NCI-H69 (cell line): ENCODE measurements at regions not wholly inside any gene's neighbourhood (a gene's known extent, or its start where the extent isn't known, plus 50 kb on each side); places are given as distances from the start of the nearest gene placed in this dataset.
A peak's percentile ranks its signal among the peaks of the same experiment; 100 is the strongest.

Experiments used
- DNase-seq: peaks from one replicate; lab custom pipeline; 2025; lab: John Stamatoyannopoulos, UW

DNA sequence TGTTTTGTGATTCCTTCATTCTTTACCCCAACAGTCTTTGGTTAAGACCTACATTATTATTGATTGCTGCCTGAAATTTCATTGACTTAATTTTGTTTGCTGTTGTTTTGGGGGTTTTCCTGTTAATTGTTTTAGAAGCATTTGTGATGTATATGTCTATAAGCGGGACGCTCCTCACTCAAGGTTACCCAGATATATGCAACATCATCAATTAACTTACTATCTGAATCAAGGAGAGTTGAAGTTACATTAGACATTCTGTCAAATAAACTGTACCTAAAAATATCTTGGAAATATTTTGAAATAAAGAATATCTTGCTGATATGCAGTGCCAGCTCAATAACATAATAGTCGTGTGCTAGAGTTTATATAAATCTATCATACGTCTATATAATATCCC lies 125.9 kb upstream of the CDH18 start:
- DNase-seq: no peak

DNA sequence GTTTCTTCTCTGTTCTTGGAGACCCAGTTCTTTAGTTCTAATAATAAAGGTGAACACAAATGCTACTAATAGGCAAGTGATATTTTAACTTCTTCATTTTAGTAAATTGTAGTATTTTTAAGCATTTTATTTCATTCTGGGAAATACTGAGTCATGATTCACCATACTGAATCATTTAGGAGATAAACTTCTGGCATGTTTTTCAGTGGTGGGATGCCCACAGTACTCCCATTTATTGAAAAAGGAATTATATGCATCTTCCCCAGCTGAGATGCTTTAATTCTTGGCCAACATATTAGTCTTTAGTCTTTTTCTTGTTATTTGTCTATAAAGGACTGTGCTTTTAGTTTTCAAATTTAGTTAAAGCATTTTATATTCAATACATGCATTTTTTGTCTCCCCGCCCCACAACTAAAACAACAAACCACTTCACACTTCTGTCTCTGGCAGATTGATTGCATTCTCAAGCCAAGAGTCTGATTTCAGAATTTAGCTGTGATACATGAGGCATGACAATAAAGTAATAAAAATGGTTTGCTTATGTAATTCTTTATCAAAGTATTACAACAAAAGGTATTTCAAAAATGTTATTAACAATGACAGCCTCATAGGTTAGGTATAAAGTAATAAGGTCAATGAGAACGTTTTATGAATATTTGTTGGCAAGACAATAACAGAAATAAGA lies 125.2 kb upstream of the CDH18 start:
- DNase-seq: peak; percentile 70

DNA sequence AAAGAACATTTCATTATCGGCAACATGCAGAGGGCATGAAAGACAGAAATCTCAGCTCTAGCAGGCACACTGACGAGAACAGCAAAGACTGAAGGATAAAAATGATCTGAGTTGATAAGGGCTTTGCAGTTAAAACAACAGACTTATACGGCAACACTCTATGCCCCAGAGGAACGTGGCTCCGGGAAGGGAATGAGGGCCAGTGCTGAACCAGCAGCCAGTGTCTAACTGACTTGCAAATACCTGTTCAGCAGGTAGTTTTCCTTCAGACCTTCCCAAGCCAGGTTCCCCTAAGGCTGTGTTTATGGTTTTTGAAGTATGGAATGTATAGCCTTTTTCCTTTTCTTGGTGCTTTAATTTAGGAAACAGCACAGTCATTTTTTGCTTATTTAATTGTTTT lies 121.3 kb upstream of the CDH18 start:
- DNase-seq: no peak

DNA sequence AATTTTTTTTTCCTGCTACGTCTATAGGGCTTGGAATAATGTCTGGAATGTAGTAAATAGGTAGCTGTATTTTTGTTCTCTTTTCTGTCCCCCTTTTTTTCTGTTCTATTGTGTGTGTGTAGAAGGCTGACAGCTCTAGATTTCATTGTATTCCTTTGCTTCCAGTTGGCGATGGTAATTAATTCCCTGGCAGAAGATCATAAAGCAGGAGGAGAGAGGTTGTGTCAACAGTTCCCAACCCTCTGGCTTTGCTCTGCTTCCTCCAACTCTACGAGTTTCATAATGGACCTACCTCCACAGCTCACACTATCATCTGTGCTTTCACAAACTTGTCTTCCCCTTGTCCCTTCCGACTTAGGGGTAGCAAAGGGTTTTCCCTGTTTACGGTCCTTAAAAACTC lies 117.9 kb upstream of the CDH18 start:
- DNase-seq: peak; percentile 85

DNA sequence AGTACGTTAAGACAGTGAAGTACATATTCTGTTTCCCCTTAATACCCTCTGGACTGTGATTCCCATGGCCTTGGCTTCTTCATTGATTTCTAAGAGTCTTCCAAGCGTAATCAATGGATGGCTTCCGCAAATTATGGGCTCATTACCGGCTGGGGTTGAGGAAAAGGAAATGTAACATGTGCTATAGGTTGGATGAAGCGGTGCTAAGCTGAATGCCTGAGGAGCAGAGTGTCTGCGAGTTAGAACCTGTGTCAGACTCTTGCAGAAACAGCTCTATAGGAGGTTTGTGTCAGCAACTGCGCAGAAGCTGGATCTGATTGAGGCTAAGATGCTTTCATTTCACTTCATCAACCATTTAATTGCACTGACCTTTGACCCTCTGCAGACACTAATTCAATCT lies 114.3 kb upstream of the CDH18 start:
- DNase-seq: peak; percentile 18

DNA sequence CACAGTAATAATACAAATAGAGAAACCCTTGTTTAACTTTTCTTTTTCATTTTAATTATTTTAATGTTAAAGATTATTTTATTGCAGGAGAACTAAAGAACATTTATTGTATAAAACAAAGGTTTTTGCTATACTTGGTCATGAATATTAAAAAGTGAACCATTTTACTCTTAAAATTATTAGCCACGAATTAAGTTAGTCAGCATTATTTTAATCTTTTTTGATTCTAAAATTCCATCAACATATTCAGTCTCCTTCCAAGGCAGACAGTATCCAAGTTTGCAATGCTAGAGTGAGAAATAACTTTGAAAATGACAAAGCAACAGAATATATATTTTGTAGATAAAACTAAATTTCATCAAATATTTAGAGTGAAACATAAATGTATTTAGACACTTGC lies 110.7 kb upstream of the CDH18 start:
- no peak for DNase-seq

DNA sequence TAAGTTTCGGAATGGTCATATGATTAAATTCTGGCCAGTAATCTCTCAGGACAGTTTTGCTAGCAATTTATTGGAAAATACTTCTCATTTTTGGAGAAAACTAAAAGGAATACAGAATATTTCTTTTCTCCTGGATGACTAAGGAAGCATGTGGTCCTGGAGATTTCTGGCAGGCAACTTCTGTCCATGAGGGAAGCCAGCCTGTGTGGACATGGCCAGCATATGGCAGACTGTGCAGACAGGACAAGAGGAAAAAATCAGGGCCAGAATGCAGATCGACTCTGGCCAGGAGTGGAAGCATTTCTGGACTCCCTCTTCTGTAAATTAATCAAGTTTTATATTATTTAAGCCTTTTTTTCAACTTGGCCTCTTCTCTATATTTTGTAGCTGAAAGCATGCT lies 100.4 kb upstream of the CDH18 start:
- no peak for DNase-seq

DNA sequence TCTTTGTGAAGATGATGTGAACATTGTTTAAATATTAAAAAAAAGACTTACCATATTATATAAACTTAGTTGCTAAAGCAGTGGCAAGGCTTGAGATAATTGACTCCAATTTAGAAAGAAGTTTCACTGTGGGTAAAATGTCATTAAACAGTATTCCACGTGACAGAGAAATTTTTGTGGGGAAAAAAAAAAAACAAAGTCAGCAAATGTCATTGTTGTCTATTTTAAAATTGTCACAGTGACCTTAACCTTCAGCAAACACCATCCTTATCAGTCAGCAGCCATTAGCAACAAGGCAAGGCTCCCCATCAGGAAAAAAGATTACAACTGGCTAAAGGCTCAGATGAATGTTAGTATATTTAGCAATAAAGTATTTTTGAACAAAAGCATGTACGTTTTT lies 99.3 kb upstream of the CDH18 start:
- no peak for DNase-seq

DNA sequence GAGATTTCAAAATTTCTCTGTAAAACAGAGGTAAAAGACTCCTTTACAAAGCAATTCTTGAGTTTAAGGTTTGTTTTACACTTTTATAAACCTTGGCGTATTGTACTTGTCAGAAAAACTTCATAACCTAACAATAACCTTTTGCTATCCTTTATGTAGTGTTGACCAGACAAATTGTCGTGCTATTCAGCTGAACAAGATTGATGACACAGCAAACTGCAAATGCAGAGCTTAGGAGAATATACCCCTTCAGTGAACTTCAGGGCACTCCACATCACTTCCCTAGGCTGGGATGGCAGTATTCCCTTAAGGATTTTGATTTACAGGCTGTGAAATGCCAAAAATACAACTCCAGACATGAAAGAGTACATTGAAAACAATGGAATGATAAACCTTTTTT lies 89.2 kb upstream of the CDH18 start:
- DNase-seq: no peak

DNA sequence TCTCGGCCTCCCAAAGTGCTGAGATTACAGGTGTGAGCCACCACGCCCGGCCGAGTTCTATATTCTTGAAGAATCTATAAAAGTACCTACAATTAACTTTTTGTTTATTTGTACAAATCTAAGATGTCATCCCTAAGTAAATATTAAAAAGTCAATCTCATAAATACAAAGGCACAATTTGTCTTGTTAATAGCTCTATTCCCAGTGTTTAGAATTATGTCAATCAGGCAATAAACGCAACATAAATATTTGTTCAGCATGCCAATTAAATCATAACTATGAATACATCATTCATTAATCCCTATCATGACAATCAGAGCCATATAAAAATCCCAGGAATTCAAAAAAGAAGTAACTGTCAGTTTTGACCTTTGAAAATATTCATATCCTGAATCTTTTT lies 68.9 kb upstream of the CDH18 start:
- DNase-seq: no peak

DNA sequence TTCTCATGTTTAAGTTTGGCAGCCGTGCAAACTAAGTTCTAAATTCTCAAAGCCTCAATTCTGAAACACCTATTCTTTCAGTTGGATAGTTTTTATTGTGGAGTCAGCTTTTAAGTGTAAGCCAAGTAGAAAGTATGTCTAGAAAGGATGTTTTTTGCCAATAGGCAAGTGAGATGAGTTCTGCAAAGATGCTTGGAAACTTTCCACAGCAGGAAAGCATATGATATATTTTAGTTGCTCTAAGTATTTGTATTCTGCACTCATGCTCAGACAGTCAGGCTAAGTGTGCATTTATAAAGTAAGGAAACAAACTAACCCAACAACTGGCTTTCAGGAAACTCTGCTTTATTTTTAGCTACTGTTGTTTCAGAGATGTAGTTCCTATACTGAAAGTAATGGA lies 67.3 kb upstream of the CDH18 start:
- DNase-seq: no peak

DNA sequence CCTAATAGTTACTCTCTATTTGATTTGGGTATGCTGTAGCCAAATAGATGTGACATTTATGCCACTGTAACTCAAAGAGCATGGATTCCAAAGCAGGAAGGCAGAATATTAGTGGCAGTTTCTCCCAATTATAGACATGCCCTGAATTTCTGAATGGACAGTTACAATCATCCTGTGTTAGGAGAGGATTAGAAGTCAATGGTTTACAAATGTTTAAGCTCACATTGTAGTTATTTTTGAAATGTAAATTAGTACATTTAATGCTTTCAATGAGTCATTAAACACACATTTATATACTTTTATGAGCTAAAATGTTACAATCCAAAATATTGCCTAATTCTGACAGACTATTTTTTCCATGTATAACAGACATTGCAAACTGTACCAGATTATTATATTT lies 62.3 kb upstream of the CDH18 start:
- no peak for DNase-seq

DNA sequence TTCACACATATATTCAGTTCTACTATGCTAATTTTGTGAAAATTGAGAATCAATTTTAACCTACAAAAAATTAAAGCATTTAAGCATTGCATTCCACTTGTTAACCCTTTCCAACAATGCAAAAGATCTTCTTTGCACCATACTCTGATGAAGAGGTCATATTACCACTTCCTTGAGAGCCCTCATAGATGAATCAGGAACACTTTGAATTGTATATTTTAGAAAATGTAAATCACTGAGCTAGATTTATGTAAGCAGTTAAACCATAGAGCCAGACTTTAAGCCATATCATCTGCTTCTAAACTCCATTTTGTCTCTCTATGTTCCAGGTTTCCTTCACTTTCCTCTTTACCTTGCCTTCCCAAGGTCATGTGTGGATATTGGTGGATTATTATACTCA lies 56.5 kb upstream of the CDH18 start:
- DNase-seq: no peak

DNA sequence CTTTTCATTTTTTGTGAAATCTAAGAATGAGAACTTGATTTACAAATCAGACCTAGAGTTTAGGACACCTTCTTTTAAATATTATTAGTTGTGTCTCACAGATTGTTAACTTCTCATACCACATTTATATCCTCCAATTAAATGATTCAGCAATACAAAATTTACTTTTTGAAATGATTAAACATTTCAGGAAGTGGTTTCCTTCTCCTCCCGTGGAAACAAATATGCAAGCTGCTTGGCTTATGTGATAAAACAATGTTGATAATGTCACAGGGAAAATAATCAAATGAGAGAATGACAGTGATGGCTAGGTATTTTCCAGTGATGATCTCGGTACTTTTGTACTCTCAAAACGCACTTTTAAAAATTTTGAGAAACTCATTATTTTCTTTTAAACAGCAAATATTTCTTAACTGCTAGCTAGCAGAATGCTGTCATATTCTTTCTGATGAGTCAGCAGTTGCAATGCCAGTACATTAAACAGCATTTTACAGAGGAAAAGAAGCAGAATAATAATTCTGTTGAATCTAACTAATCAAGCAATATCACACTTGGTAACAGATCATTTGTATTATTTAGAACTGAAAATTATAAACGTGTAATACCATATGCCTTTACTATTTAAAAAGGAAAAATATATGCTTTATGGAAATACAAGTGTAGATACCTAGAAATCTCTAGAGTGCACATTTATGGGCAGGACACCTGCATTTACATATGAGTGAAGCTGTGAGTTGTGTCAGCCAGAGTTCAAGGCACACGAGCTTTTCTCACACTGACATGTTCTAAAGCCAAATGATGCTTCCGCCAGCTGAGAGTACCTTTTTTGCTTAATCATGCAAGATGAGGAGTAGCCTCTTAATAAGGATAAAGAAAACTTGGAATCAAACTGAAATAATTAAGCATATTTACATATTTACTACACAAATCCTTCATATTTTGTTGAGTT lies 53.6 kb upstream of the CDH18 start:
- no peak for DNase-seq

DNA sequence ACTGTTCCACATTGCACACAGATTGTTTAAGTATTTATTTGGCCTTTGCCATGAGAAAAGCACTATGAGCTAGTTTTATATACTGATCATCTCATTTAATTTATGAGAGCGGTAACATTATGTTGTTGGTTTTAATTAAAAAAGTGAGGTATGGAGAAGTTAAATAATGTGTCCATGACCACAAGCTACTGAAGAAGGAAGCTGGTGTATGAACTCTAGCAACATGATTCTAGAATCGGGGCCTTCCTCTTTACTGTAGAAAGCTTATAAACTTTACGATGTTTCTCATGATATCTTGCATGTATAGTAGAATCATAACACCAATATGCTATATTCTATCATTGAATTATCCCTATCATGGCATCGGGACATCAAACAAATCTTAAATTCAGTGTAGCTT lies 52.9 kb upstream of the CDH18 start:
- DNase-seq: no peak
